ENCODE measurements at regions not wholly inside any gene's neighbourhood (a gene's known extent, or its start where the extent isn't known, plus 50 kb on each side); places are given as distances from the start of the nearest gene placed in this dataset.

DNA sequence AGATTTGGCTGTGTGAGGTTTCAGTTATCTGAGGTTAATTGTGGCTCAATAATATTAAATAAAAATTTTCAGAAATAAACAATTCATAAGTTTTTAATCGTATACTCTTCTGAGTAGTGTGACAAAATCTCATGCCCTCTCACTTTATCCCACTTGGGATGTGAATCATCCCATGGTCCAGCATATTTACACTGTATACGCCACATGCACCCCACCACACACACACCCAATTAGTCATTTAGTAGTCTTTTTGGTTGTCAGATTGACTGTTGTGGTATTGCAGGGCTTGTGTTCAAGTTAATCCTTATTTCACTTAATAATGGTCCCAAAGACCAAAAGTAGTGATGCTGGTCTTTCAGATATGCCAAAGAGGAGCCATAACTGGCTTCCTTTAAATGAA lies 66.4 kb upstream of the PCDH9 start:
- TF ChIP-seq ZFP30 (CRISPR knock-in tag; IDR thresholded peaks at IDR 0.05) (no peak), PPARA (CRISPR knock-in tag; IDR thresholded peaks at IDR 0.05; ENCODE audit: borderline replicate concordance) (no peak), GLIS3 (CRISPR knock-in tag; IDR thresholded peaks at IDR 0.05) (no peak), ZNF565 (CRISPR knock-in tag; conservative IDR thresholded peaks at IDR 0.05; ENCODE audit: low read depth) (no peak), TCF4 (CRISPR knock-in tag; IDR thresholded peaks at IDR 0.05; ENCODE audit: borderline replicate concordance) (no peak), ARNTL (CRISPR knock-in tag; IDR thresholded peaks at IDR 0.05; ENCODE audit: borderline replicate concordance, low read depth) (no peak)
- TF ChIP-seq, protein P1, sequence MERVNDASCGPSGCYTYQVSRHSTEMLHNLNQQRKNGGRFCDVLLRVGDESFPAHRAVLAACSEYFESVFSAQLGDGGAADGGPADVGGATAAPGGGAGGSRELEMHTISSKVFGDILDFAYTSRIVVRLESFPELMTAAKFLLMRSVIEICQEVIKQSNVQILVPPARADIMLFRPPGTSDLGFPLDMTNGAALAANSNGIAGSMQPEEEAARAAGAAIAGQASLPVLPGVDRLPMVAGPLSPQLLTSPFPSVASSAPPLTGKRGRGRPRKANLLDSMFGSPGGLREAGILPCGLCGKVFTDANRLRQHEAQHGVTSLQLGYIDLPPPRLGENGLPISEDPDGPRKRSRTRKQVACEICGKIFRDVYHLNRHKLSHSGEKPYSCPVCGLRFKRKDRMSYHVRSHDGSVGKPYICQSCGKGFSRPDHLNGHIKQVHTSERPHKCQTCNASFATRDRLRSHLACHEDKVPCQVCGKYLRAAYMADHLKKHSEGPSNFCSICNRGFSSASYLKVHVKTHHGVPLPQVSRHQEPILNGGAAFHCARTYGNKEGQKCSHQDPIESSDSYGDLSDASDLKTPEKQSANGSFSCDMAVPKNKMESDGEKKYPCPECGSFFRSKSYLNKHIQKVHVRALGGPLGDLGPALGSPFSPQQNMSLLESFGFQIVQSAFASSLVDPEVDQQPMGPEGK (CRISPR knock-in tag; IDR thresholded peaks at IDR 0.05; ENCODE audit: borderline replicate concordance): no peak
